ENCODE measurements at regions not wholly inside any gene's neighbourhood (a gene's known extent, or its start where the extent isn't known, plus 50 kb on each side); places are given as distances from the start of the nearest gene placed in this dataset.

DNA sequence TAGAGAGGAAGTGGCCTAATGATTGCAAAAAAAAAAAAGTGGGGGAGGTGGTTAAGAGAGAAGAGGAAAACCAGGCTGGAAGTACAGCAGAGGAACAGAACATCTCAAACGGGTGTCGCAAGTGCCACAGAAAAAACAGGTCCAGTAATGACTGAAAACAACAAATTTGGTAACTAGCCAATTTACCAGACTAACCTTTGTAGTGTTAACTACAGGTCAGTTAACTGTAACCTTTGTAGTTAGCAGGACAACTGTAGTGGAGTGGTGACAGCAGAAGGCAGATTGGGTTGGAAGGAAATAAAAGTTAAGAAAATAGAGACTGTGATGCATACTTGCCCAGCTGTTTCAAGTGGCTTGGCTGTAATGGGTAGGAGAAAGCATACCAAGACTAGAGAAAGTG, 91.4 kb upstream of the CHST9 start:
- ChIA-PET CTCF (no interaction called here), POLR2A (no interaction called here)
- TF ChIP-seq, protein P1, sequence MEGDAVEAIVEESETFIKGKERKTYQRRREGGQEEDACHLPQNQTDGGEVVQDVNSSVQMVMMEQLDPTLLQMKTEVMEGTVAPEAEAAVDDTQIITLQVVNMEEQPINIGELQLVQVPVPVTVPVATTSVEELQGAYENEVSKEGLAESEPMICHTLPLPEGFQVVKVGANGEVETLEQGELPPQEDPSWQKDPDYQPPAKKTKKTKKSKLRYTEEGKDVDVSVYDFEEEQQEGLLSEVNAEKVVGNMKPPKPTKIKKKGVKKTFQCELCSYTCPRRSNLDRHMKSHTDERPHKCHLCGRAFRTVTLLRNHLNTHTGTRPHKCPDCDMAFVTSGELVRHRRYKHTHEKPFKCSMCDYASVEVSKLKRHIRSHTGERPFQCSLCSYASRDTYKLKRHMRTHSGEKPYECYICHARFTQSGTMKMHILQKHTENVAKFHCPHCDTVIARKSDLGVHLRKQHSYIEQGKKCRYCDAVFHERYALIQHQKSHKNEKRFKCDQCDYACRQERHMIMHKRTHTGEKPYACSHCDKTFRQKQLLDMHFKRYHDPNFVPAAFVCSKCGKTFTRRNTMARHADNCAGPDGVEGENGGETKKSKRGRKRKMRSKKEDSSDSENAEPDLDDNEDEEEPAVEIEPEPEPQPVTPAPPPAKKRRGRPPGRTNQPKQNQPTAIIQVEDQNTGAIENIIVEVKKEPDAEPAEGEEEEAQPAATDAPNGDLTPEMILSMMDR (IDR thresholded peaks at IDR 0.05; ENCODE audit: insufficient read depth, low read length, missing control alignments): no peak
- DNase-seq (ENCODE audit: low read depth, low spot score): no peak
- H3K4me3 ChIP-seq (ENCODE audit: low read depth, low read length): no peak overlapping the region

- TF ChIP-seq, protein P1 (IDR thresholded peaks at IDR 0.05; ENCODE audit: insufficient read depth, low read length, missing control alignments): no peak
- no peak overlapping the region for H3K4me3 ChIP-seq (ENCODE audit: low read depth, low read length)
- CTCF ChIA-PET: no interaction called here
- DNase-seq (ENCODE audit: low read depth, low spot score): no peak
- POLR2A ChIA-PET: no interaction called here
Measured at GRCh38 chr18:27274901-27275300, 89.8 kb upstream of the CHST9 start.

GRCh38 chr18:27270508-27270907, 85.4 kb upstream of the CHST9 start:
- ChIA-PET POLR2A (no interaction called here), CTCF (no interaction called here)
- no peak for DNase-seq (ENCODE audit: low read depth, low spot score)
- TF ChIP-seq, protein P1 (IDR thresholded peaks at IDR 0.05; ENCODE audit: insufficient read depth, low read length, missing control alignments): no peak
- H3K4me3 ChIP-seq (ENCODE audit: low read depth, low read length): no peak overlapping the region

GRCh38 chr18:27263369-27263768, 78.3 kb upstream of the CHST9 start:
- POLR2A ChIA-PET: no interaction called here
- CTCF ChIA-PET: no interaction called here
- no peak for DNase-seq (ENCODE audit: low read depth, low spot score)
- TF ChIP-seq, protein P1 (IDR thresholded peaks at IDR 0.05; ENCODE audit: insufficient read depth, low read length, missing control alignments): no peak
- H3K4me3 ChIP-seq (ENCODE audit: low read depth, low read length): no peak overlapping the region

GRCh38 chr18:27261769-27262549, 76.9 kb upstream of the CHST9 start:
- TF ChIP-seq, protein P1 (IDR thresholded peaks at IDR 0.05; ENCODE audit: insufficient read depth, low read length, missing control alignments): no peak
- H3K4me3 ChIP-seq (ENCODE audit: low read depth, low read length): no peak overlapping the region
- DNase-seq (ENCODE audit: low read depth, low spot score): no peak
- ChIA-PET CTCF (no interaction called here), POLR2A (no interaction called here)

DNA sequence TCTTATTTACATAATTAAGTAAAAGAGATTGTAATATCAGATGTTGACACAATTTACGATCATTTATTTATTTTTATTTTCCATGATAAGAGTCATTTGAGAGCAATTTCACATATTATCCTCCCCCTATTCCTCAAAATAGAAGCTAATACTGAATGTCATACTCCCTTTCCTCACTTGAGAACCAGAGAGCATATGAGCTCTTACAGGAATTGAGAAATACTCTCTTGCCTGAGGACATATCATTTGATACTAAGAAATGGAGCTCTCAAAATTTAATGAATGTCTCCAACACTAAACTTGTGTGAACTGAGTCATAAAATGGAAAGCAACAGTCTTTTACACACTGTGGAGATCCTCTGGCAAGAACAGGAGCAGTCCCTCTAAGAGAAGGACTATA, 68.5 kb upstream of the CHST9 start:
- ChIA-PET POLR2A (no interaction called here), CTCF (no interaction called here)

More for the DNA sequence above, 68.5 kb upstream of the CHST9 start:
- no peak overlapping the region for H3K4me3 ChIP-seq (ENCODE audit: low read depth, low read length)
- no peak for DNase-seq (ENCODE audit: low read depth, low spot score)
- TF ChIP-seq, protein P1 (IDR thresholded peaks at IDR 0.05; ENCODE audit: insufficient read depth, low read length, missing control alignments): no peak

Measured in AG04449 (cell line).